Fibroblast of skin of left biceps (primary cell): ENCODE measurements at regions not wholly inside any gene's neighbourhood (a gene's known extent, or its start where the extent isn't known, plus 50 kb on each side); places are given as distances from the start of the nearest gene placed in this dataset.
"Not testable (repeated sequence)": the region's sequence is repeated elsewhere in the genome, so short reads cannot be mapped to it uniquely, and the experiment has no call there.

ENCODE experiments used
- DNase-seq, 2 experiments: peaks; one replicate each; pipeline ENCODE4 v3.0.0-alpha.2; 2013; ENCODE audit warnings: low read depth in 2 of 2

GRCh38 chr5:148741766-148742165 is 84.6 kb upstream of the ADRB2 start:
- not testable (repeated sequence) for DNase-seq

GRCh38 chr5:148744380-148744779 is 82.0 kb upstream of the ADRB2 start:
- not testable (repeated sequence) for DNase-seq

- DNase-seq = no peak
Observed at GRCh38 chr5:148746826-148747535, 79.4 kb upstream of the ADRB2 start.

GRCh38 chr5:148747536-148747906 is 78.9 kb upstream of the ADRB2 start:
- no peak for DNase-seq

GRCh38 chr5:148748702-148749392 is 77.6 kb upstream of the ADRB2 start:
- no peak for DNase-seq

- no peak for DNase-seq
Observed at GRCh38 chr5:148750614-148751013, 75.8 kb upstream of the ADRB2 start.

GRCh38 chr5:148751025-148751424 is 75.4 kb upstream of the ADRB2 start:
- no peak for DNase-seq

GRCh38 chr5:148752375-148752774 is 74.0 kb upstream of the ADRB2 start:
- not testable (repeated sequence) for DNase-seq

- DNase-seq = no peak
Observed at GRCh38 chr5:148759101-148759500, 67.3 kb upstream of the ADRB2 start.

GRCh38 chr5:148760945-148761638 is 65.3 kb upstream of the ADRB2 start:
- DNase-seq = no peak

GRCh38 chr5:148763996-148764395 is 62.4 kb upstream of the ADRB2 start:
- DNase-seq = no peak

GRCh38 chr5:148765061-148765460 is 61.4 kb upstream of the ADRB2 start:
- DNase-seq = no peak

- no peak for DNase-seq
Observed at GRCh38 chr5:148768806-148769415, 57.5 kb upstream of the ADRB2 start.

- no peak for DNase-seq
Observed at GRCh38 chr5:148769941-148770340, 56.5 kb upstream of the ADRB2 start.

- no peak for DNase-seq
Observed at GRCh38 chr5:148774313-148774712, 52.1 kb upstream of the ADRB2 start.

- DNase-seq = no peak
Observed at GRCh38 chr5:148776261-148776660, 50.1 kb upstream of the ADRB2 start.
